Stimulated activated CD8-positive, alpha-beta memory T cell treated with anti-CD3 and anti-CD28 coated beads, Interleukin-7, amount 100 ng/mL, for 1 hour (primary cell): ENCODE measurements at regions not wholly inside any gene's neighbourhood (a gene's known extent, or its start where the extent isn't known, plus 50 kb on each side); places are given as distances from the start of the nearest gene placed in this dataset.
"Not testable (repeated sequence)": the region's sequence is repeated elsewhere in the genome, so short reads cannot be mapped to it uniquely, and the experiment has no call there.

ENCODE experiments used
- DNase-seq, 2 donors: peaks; one replicate each; pipeline ENCODE4 v3.0.0-alpha.2; 2020; ENCODE audit warnings: low read depth in 2 of 2

GRCh38 chr20:5492937-5493336 lies 117.9 kb downstream of the GPCPD1 start:
- no peak for DNase-seq

- no peak for DNase-seq
These were observed 119.4 kb downstream of the GPCPD1 start for GRCh38 chr20:5491455-5491854.

GRCh38 chr20:5489601-5490000 lies 121.2 kb downstream of the GPCPD1 start:
- DNase-seq: no peak

GRCh38 chr20:5488823-5489222 lies 122.0 kb downstream of the GPCPD1 start:
- no peak for DNase-seq

GRCh38 chr20:5486377-5487054 lies 124.3 kb downstream of the GPCPD1 start:
- no peak for DNase-seq

GRCh38 chr20:5484926-5485325 lies 125.9 kb downstream of the GPCPD1 start:
- no peak for DNase-seq

- DNase-seq: no peak
These were observed 126.5 kb downstream of the GPCPD1 start for GRCh38 chr20:5484346-5484745.

- DNase-seq: no peak
These were observed 128.0 kb downstream of the GPCPD1 start for GRCh38 chr20:5482791-5483190.

GRCh38 chr20:5481872-5482271 lies 128.9 kb downstream of the GPCPD1 start:
- no peak for DNase-seq

- DNase-seq: no peak
These were observed 129.8 kb downstream of the GPCPD1 start for GRCh38 chr20:5480824-5481600.

- no peak for DNase-seq
These were observed 135.9 kb downstream of the GPCPD1 start for GRCh38 chr20:5474646-5475550.

- not testable (repeated sequence) for DNase-seq
These were observed 138.9 kb downstream of the GPCPD1 start for GRCh38 chr20:5471866-5472265.

- no peak for DNase-seq
These were observed 139.4 kb downstream of the GPCPD1 start for GRCh38 chr20:5471368-5471767.

- DNase-seq: no peak
These were observed 139.9 kb downstream of the GPCPD1 start for GRCh38 chr20:5470943-5471342.

GRCh38 chr20:5470458-5470857 lies 140.3 kb downstream of the GPCPD1 start:
- DNase-seq: no peak

GRCh38 chr20:5469111-5469510 lies 141.7 kb downstream of the GPCPD1 start:
- DNase-seq: no peak

GRCh38 chr20:5467086-5467485 lies 143.7 kb downstream of the GPCPD1 start:
- no peak for DNase-seq

GRCh38 chr20:5465604-5465927 lies 145.2 kb downstream of the GPCPD1 start:
- no peak for DNase-seq

GRCh38 chr20:5464901-5465603 lies 145.8 kb downstream of the GPCPD1 start:
- DNase-seq: no peak

GRCh38 chr20:5463007-5463686 lies 146.4 kb upstream of the PROKR2 start:
- DNase-seq: no peak

GRCh38 chr20:5453745-5454144 lies 137.0 kb upstream of the PROKR2 start:
- not testable (repeated sequence) for DNase-seq
